WERI-Rb-1 (cell line): ENCODE measurements at regions not wholly inside any gene's neighbourhood (a gene's known extent, or its start where the extent isn't known, plus 50 kb on each side); places are given as distances from the start of the nearest gene placed in this dataset.

ENCODE experiments used
- DNase-seq: peaks from one replicate; pipeline ENCODE4 v3.0.0-alpha.2; 2020
- H3K27ac ChIP-seq: fragments of 250-450 bp; sonication (Bioruptor Pico); 2 replicates; pipeline ENCODE4 v1.5.1; 2020; ENCODE audit warnings: mild to moderate bottlenecking, moderate library complexity
- H3K27me3 ChIP-seq: fragments of 250-450 bp; sonication (Bioruptor Pico); 2 replicates; pipeline ENCODE4 v1.5.1; 2021; ENCODE audit warnings: mild to moderate bottlenecking, low read depth, moderate library complexity; ENCODE audit not compliant: insufficient read depth, severe bottlenecking
- H3K36me3 ChIP-seq: fragments of 250-450 bp; sonication (Bioruptor Pico); 2 replicates; pipeline ENCODE4 v1.5.1; 2020; ENCODE audit warnings: mild to moderate bottlenecking, moderate library complexity
- H3K4me3 ChIP-seq: 2 replicates; pipeline ENCODE4 v1.5.1; 2011; ENCODE audit warnings: low read depth, mild to moderate bottlenecking, control low read depth, low read length
- H3K9me3 ChIP-seq: fragments of 250-450 bp; sonication (Bioruptor Pico); 2 replicates; pipeline ENCODE4 v1.5.1; 2021; ENCODE audit warnings: mild to moderate bottlenecking, moderate library complexity; ENCODE audit not compliant: severe bottlenecking
- CTCF ChIP-seq: IDR thresholded peaks from 2 replicates; pipeline ENCODE4 v1.5.1; 2011; ENCODE audit warnings: low read depth, mild to moderate bottlenecking, control low read depth, inconsistent platforms, low read length

- H3K27me3 ChIP-seq: no peaks in the 10 kb centered on the region
Observed at GRCh38 chr1:67955591-67955990, 94.8 kb downstream of the DIRAS3 start.

GRCh38 chr1:67953301-67953700 lies 97.1 kb downstream of the DIRAS3 start:
- H3K27me3 ChIP-seq: no peaks in the 10 kb centered on the region
- no peaks in the 10 kb centered on the region for H3K36me3 ChIP-seq
- no peak overlapping the region for H3K27ac ChIP-seq
- no peak overlapping the region for H3K4me3 ChIP-seq
- peaks cover 9% of the 10 kb centered on the region for H3K9me3 ChIP-seq
- DNase-seq: no peak
- TF ChIP-seq CTCF: no peak

More at GRCh38 chr1:67955591-67955990, 94.8 kb downstream of the DIRAS3 start:
- H3K36me3 ChIP-seq: no peaks in the 10 kb centered on the region
- no peak overlapping the region for H3K4me3 ChIP-seq
- no peak for TF ChIP-seq CTCF
- H3K27ac ChIP-seq: no peak overlapping the region
- no peak for DNase-seq
- peaks cover 17% of the 10 kb centered on the region for H3K9me3 ChIP-seq

GRCh38 chr1:67952071-67952470 lies 98.4 kb downstream of the DIRAS3 start:
- Histone ChIP-seq H3K27ac (no peak overlapping the region), H3K4me3 (no peak overlapping the region), H3K36me3 (no peaks in the 10 kb centered on the region), H3K9me3 (peaks cover 9% of the 10 kb centered on the region), H3K27me3 (no peaks in the 10 kb centered on the region)
- no peak for TF ChIP-seq CTCF
- no peak for DNase-seq

GRCh38 chr1:67951014-67951413 lies 99.4 kb downstream of the DIRAS3 start:
- peaks cover 9% of the 10 kb centered on the region for H3K9me3 ChIP-seq
- no peaks in the 10 kb centered on the region for H3K27me3 ChIP-seq
- no peak for TF ChIP-seq CTCF
- no peak overlapping the region for H3K4me3 ChIP-seq
- H3K36me3 ChIP-seq: no peaks in the 10 kb centered on the region
- no peak overlapping the region for H3K27ac ChIP-seq
- no peak for DNase-seq

GRCh38 chr1:67948151-67949080 lies 102.0 kb downstream of the DIRAS3 start:
- no peak for DNase-seq
- Histone ChIP-seq H3K36me3 (no peaks in the 10 kb centered on the region), H3K9me3 (peaks cover 11% of the 10 kb centered on the region), H3K4me3 (no peak overlapping the region), H3K27me3 (no peaks in the 10 kb centered on the region), H3K27ac (no peak overlapping the region)
- no peak for TF ChIP-seq CTCF
